NCI-H2171 (cell line): ENCODE measurements at regions not wholly inside any gene's neighbourhood (a gene's known extent, or its start where the extent isn't known, plus 50 kb on each side); places are given as distances from the start of the nearest gene placed in this dataset.
"Not testable (repeated sequence)": the region's sequence is repeated elsewhere in the genome, so short reads cannot be mapped to it uniquely, and the experiment has no call there.

Experiments used
- DNase-seq: peaks from one replicate; lab custom pipeline; 2025; lab: John Stamatoyannopoulos, UW

- DNase-seq, result no peak
Observed at GRCh38 chr10:91088300-91089140, 131.9 kb upstream of the PCGF5 start.

GRCh38 chr10:91090761-91091529 lies 129.5 kb upstream of the PCGF5 start:
- no peak for DNase-seq

DNA sequence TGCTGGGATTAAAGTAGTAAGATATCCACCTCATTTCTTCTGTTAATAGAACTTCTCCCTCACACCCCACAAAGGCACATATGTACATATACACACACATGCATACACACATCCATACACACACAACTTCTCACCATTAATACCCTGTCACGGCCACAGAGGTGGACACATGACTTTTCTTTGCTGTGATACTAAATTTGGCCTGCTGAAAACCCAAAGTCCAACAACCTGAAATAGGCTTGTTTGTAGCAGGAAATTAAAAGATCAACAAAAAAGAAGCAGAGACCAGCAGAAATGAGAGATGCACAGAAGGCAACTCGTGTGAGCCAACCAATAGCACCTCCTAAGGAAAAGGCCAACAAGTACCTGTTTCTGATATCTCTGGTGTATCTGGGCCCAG lies 128.7 kb upstream of the PCGF5 start:
- no peak for DNase-seq

DNA sequence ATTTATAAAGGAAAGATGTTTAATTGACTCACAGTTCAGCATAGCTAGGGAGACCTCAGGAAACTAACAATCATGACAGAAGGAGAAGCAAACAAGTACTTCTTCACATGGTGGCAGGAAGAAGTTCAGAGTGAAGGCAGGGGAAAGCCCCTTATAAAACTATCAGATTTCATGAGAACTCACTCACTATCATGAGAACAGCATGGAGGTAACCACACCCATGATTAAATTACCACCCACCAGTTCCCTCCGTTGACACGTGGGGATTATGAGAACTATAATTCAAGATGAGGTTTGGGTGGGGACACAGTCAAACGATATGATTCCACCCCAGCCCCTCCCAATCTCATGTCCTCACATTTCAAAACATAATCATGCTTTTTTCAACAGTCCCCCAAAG lies 124.2 kb upstream of the PCGF5 start:
- no peak for DNase-seq

GRCh38 chr10:91097313-91097712 lies 123.2 kb upstream of the PCGF5 start:
- DNase-seq, result no peak

DNA sequence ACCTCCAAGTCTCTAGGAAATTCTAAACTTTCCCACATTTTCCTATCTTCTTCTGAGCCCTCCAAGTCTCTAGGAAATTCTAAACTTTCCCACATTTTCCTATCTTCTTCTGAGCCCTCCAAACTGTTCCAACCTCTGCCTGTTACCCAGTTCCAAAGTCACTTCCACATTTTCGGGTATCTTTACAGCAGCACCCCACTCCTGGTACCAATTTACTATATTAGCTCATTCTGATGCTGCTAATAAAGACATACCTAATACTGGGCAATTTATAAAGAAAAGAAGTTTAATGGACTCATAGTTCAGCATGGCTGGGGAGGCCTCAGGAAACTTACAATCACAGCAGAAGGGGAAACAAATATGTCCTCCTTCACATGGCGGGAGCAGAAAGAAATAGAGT lies 122.4 kb upstream of the PCGF5 start:
- DNase-seq, result not testable (repeated sequence)

DNA sequence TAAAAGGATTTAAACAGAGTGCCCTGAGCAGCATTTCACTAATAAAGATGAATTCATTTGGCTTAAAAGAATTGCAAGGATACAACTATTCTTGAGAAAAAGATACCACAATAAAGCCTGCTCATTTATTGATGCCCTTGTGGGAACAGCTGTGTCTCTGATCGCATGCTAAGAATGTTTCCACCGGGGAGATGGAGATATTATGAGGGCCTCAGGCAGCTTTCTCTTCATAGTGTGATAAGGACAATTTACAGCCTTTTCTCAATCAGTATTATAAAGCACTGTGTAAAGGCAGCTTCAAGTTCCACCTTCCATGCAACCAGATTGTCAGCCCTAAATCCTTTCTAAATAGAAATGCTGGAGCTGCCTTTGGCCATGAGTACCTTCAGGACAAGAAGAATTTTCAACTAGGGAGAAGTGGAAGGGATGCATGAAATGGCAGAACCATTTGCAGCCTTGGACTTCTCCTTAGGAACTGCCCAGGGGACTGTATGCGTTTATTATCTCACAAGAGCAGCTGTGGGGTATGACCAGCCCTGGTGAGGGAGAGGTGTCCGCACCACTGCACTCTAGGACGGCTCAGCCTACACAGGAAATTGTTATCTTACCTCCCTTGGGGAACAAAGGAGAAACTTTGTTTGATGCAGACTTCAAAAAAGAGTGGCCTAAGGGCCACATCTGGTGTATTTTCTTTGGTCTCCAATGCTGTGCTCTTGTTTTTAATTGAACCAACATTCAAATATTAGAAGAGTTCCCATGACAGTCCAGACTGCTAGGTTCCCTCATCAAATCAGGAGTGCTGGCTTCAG lies 116.9 kb upstream of the PCGF5 start:
- DNase-seq, result no peak

GRCh38 chr10:91104193-91105041 lies 116.0 kb upstream of the PCGF5 start:
- no peak for DNase-seq

- DNase-seq, result no peak
Observed at GRCh38 chr10:91105269-91105668, 115.2 kb upstream of the PCGF5 start.

DNA sequence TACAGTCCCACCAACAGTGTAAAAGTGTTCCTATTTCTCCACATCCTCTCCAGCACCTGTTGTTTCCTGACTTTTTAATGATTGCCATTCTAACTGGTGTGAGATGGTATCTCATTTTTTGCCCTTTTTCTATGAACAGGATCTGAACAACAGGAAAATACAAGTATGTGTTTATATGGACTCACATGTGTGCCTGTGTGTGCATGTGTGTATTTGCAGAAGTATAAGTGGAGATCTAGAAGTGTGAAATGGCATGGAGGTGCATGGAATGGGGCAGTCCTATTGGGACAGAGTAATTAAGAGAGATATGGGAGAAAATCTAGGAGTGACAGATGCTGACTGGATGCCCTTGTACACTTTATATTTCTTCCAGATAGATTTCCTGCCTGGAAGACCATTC lies 111.6 kb upstream of the PCGF5 start:
- no peak for DNase-seq

GRCh38 chr10:91111060-91111459 lies 109.4 kb upstream of the PCGF5 start:
- DNase-seq, result no peak

- no peak for DNase-seq
Observed at GRCh38 chr10:91115618-91116390, 104.7 kb upstream of the PCGF5 start.

DNA sequence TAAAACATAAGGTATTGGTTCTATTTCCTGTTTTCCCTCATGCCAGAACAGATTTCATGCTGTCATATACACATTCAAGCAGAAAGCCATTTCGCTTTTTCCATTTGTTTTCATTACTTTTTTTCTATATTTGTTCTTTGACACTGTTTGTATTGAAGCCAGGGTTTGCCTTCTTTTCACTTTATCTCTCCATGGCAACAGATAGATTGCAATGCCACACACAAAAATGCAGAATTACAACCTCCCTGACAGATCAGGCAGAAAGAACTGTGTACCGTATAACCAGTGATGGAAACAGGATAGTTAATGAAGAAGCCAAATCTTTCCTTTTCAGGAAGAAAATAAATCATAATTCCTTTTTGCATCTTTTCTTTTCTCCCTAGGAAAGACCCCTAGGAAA lies 103.0 kb upstream of the PCGF5 start:
- DNase-seq, result no peak

DNA sequence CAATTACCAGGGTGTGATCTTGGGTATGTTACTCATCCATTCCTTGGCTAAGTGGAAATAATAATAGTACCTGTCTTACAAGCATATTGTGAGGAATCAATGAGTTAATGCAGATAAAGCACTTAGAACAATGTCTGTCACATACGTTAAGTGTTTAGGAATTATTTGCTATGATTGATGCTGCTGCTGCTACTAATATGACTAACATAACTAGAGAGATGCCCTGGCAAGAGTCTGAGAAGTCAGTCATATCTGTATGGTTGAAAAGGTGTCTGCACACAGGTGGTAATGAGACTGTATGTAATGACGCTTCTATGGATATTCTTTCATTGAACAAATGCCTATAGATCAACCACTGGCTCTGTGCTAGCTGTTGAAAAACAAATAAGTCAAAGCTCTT lies 100.1 kb upstream of the PCGF5 start:
- DNase-seq, result no peak

GRCh38 chr10:91123261-91123660 lies 97.2 kb upstream of the PCGF5 start:
- DNase-seq, result no peak

DNA sequence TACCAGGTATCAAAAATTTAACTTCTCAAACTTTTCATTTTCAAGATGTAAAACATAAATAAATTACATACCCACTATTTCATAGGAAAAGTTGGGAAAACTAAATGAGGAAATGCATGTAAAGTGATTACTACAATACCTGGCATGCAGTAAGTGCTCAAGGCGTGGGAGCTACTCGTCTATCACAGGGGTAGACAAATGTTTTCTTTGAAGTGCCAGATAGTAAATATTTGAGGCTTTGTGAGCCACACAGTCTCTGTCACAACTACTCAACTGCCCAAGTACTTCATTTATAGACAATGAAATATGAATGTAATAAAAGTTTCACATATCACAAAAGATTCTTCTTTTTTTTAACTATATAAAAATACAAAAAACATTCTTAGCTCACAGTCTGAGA lies 96.4 kb upstream of the PCGF5 start:
- DNase-seq, result no peak

DNA sequence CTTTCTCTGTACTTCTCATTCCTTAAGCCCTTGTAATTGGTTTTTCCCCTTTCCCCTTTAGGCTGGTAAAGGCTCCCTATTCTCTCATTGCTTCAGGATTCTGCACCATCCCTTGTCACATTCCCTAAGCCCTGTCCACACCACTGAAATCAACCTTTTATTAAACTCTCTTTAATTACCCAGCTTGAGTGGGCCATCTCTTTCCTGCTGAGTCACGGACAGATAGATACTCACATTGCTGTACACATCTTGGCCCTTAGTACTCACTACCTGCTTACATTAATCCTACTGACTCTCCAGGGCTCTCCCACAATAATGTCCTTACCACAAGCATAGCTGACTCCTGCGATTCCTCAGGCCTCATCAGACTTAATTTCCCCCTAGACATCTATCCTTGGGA lies 94.0 kb upstream of the PCGF5 start:
- no peak for DNase-seq

GRCh38 chr10:91127341-91128082 lies 93.0 kb upstream of the PCGF5 start:
- no peak for DNase-seq

GRCh38 chr10:91135113-91135512 lies 85.3 kb upstream of the PCGF5 start:
- DNase-seq, result no peak

GRCh38 chr10:91137011-91137643 lies 83.3 kb upstream of the PCGF5 start:
- no peak for DNase-seq
